ENCODE measurements at regions not wholly inside any gene's neighbourhood (a gene's known extent, or its start where the extent isn't known, plus 50 kb on each side); places are given as distances from the start of the nearest gene placed in this dataset.
A peak's percentile ranks its signal among the peaks of the same experiment; 100 is the strongest.
"Not testable (repeated sequence)": the region's sequence is repeated elsewhere in the genome, so short reads cannot be mapped to it uniquely, and the experiment has no call there.

DNA sequence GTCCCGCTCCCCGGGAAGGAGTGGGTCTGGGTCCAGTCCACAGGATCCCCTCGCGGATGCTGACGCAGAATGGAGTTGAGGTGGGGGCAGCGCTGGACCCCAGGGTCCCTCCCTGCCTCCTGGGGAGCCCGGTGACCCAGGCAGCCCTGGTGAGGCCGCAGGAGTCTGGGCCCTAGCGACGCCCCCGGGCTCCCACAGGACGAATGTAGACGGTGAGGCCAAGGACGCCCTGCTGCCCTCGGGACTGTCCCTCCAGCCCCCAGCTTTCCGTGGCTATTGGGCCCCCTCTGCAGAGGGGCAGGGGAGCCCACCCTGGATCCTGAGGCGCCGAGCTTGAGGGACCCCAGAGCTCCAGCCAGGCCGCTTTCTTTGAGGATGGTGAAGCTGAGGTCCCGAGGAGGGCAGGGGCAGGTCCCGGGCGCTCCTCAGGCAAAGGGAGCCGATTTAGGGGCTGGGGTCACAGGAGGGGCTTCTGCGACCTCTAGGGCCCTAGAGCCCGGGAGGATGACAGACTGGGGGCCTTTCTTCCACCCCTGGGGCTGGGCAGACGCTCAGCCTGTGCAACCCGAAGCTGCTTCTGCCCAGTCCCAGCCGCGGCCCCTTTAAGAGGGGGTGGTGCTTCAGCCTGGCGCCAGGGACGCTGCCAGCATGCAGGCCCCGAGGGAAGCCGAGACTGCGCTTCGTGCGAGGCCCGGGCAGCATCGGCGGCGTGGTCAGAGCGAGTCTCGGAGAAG, 986.8 kb downstream of the TUBA3C start:
- TF ChIP-seq, protein P1, sequence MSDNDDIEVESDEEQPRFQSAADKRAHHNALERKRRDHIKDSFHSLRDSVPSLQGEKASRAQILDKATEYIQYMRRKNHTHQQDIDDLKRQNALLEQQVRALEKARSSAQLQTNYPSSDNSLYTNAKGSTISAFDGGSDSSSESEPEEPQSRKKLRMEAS (IDR thresholded peaks at IDR 0.05): peak; percentile 45; the same call in 1 of the 2 replicates
- H3K4me1 ChIP-seq; CTCF ChIA-PET; DNase-seq (ENCODE audit: low read depth in 1 of 2, low spot score in 1 of 2); POLR2A ChIA-PET; H3K9me3 ChIP-seq; H3K4me2 ChIP-seq; FAIRE-seq: not testable (repeated sequence)
- peak overlapping the region; percentile 64 to 82; a peak in 4 of 6 replicates for H3K27ac ChIP-seq
- no CpG with 5 or more reads among the region's 42 CpGs for WGBS (ENCODE audit: missing lambda C conversion rate)
- H3K4me3 ChIP-seq: peak overlapping the region; percentile 47
- ATAC-seq: peak; percentile 91 to 96

DNA sequence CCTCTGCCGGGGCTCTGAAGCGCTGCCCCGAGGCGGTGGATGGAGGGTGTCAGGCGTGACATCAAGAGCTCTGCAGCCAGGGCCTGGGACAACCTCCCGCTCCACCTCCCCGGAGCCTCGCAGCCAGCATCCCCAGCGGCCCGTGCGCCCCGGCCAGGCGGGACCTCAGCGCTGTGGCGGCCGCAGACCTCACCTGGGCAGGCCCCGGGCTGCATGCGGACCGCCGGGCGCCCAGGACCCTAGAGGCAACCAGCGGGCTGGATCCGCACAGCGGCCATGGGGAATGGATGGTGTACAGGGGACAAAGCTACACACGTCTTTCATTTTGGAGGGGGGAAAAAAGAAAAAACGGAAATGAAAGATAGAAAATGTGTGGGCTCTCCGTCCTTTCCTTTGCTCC, 987.5 kb downstream of the TUBA3C start:
- H3K4me1 ChIP-seq; H3K4me3 ChIP-seq; FAIRE-seq; DNase-seq (ENCODE audit: low read depth in 1 of 2, low spot score in 1 of 2); H3K9me3 ChIP-seq; H3K27ac ChIP-seq; POLR2A ChIA-PET; CTCF ChIA-PET; ATAC-seq; H3K4me2 ChIP-seq: not testable (repeated sequence)
- WGBS (ENCODE audit: missing lambda C conversion rate): 81% methylated on average over 6 of the region's 27 CpGs

Data from A549 (cell line).